ENCODE measurements at regions not wholly inside any gene's neighbourhood (a gene's known extent, or its start where the extent isn't known, plus 50 kb on each side); places are given as distances from the start of the nearest gene placed in this dataset.
"Not testable (repeated sequence)": the region's sequence is repeated elsewhere in the genome, so short reads cannot be mapped to it uniquely, and the experiment has no call there.

DNA sequence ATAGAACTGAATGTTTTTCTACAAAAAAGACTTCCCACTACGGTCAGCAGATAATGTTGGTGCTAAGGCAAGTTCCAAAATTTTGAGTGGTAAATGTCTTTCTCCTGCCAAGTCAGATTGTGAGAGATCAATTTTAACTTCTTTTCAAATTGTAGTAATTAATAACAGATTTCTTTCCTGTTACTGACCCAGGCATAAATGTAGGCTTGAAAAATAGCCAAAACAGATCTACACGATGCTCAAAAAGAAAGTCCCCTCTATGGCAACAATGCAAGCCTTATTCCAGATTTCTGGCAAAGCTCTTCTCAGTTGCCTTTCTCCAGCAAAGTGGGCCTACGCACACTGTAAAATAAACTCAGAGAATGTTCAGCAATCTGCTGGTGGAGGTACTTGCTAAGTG, 641.0 kb upstream of the NRP1 start:
- FAIRE-seq (no peak), DNase-seq (ENCODE audit: insufficient read length) (no peak)
- TF ChIP-seq POLR2A (IDR thresholded peaks at IDR 0.05; ENCODE audit: low read depth, low read length) (no peak), POLR2AphosphoS5 (IDR thresholded peaks at IDR 0.05; ENCODE audit: low read depth, low read length) (no peak), TAF1 (IDR thresholded peaks at IDR 0.05; ENCODE audit: borderline replicate concordance, low read depth, low read length) (no peak)

DNA sequence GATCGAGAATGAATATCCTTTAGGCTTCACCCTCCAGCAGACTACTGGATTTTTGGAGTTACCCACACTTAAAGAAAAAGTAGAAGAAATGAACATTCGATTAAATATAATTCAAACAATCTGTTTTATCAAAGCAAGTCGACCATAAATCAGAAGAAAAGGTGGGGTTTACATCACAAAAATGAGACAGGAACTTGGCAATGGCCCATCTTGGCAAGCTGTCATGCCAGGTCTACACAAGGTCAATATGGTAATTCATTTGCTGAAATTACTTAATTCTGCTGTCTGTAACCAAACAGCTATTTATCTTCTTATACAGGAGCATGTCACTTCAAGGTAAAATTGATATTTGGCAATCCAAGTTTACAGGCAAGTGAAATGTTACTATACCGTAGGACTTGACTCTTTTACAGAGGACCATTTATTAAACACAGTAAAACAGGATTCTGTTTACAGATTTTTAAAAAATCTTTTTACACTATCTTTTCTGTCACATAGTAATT, 640.6 kb upstream of the NRP1 start:
- FAIRE-seq (no peak), DNase-seq (ENCODE audit: insufficient read length) (no peak)
- no peak for TF ChIP-seq POLR2A (IDR thresholded peaks at IDR 0.05; ENCODE audit: low read depth, low read length)
- no peak for TF ChIP-seq POLR2AphosphoS5 (IDR thresholded peaks at IDR 0.05; ENCODE audit: low read depth, low read length)
- TF ChIP-seq TAF1 (IDR thresholded peaks at IDR 0.05; ENCODE audit: borderline replicate concordance, low read depth, low read length) = no peak

DNA sequence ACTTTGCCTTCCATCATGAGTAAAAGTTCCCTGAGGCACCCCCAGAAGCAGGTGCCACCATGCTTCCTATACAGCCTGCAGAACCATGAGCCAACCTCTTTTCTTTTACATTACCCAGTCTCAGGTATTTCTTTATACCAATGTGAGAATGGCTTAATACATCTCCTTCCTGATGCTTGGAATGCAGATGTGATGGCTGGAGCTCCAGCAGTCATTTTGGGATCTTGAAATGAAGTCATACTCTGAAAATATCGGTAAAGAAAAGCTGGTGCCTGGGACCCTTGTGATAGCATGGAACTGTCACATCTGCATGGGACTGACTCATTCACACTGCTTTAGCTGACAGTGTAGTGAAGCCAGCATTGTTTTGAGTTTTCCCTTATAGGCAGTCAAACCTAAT, 634.5 kb upstream of the NRP1 start:
- TF ChIP-seq POLR2AphosphoS5 (IDR thresholded peaks at IDR 0.05; ENCODE audit: low read depth, low read length) (no peak), POLR2A (IDR thresholded peaks at IDR 0.05; ENCODE audit: low read depth, low read length) (no peak), TAF1 (IDR thresholded peaks at IDR 0.05; ENCODE audit: borderline replicate concordance, low read depth, low read length) (no peak)
- no peak for FAIRE-seq

GRCh38 chr10:33967606-33968120, 633.2 kb upstream of the NRP1 start:
- no peak for FAIRE-seq
- DNase-seq (ENCODE audit: insufficient read length) = no peak
- TF ChIP-seq POLR2AphosphoS5 (IDR thresholded peaks at IDR 0.05; ENCODE audit: low read depth, low read length) (no peak), POLR2A (IDR thresholded peaks at IDR 0.05; ENCODE audit: low read depth, low read length) (no peak), TAF1 (IDR thresholded peaks at IDR 0.05; ENCODE audit: borderline replicate concordance, low read depth, low read length) (no peak)

More for the DNA sequence above, 634.5 kb upstream of the NRP1 start:
- no peak for DNase-seq (ENCODE audit: insufficient read length)

DNA sequence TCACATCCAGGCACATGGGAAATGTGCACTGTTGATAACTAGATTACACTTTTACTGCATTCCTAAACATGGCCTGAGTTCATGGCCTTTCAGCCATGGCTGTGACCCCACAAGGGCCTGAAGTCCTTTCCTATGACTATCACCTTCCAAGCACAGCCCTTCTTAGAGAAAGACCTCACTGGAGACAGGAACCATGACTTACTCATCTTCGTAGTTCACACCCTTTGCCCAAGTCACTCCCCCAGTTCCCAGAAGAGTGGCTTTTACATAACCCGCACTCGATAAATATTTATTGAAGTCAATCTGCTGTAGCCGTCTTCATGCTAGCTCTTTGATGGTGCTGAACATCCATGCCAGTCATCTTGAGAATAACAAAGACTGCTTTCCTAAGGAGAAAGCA, 632.5 kb upstream of the NRP1 start:
- no peak for FAIRE-seq
- no peak for DNase-seq (ENCODE audit: insufficient read length)

GRCh38 chr10:33965795-33966581, 631.5 kb upstream of the NRP1 start:
- FAIRE-seq (no peak), DNase-seq (ENCODE audit: insufficient read length) (no peak)
- no peak for TF ChIP-seq TAF1 (IDR thresholded peaks at IDR 0.05; ENCODE audit: borderline replicate concordance, low read depth, low read length)
- no peak for TF ChIP-seq POLR2AphosphoS5 (IDR thresholded peaks at IDR 0.05; ENCODE audit: low read depth, low read length)
- TF ChIP-seq POLR2A (IDR thresholded peaks at IDR 0.05; ENCODE audit: low read depth, low read length) = no peak

More for the DNA sequence above, 632.5 kb upstream of the NRP1 start:
- TF ChIP-seq POLR2AphosphoS5 (IDR thresholded peaks at IDR 0.05; ENCODE audit: low read depth, low read length) (no peak), TAF1 (IDR thresholded peaks at IDR 0.05; ENCODE audit: borderline replicate concordance, low read depth, low read length) (no peak), POLR2A (IDR thresholded peaks at IDR 0.05; ENCODE audit: low read depth, low read length) (no peak)

- DNase-seq (ENCODE audit: insufficient read length) = no peak
- TF ChIP-seq POLR2A (IDR thresholded peaks at IDR 0.05; ENCODE audit: low read depth, low read length) = no peak
- no peak for TF ChIP-seq POLR2AphosphoS5 (IDR thresholded peaks at IDR 0.05; ENCODE audit: low read depth, low read length)
- no peak for TF ChIP-seq TAF1 (IDR thresholded peaks at IDR 0.05; ENCODE audit: borderline replicate concordance, low read depth, low read length)
- no peak for FAIRE-seq
Observed at GRCh38 chr10:33963729-33964128, 629.3 kb upstream of the NRP1 start.

DNA sequence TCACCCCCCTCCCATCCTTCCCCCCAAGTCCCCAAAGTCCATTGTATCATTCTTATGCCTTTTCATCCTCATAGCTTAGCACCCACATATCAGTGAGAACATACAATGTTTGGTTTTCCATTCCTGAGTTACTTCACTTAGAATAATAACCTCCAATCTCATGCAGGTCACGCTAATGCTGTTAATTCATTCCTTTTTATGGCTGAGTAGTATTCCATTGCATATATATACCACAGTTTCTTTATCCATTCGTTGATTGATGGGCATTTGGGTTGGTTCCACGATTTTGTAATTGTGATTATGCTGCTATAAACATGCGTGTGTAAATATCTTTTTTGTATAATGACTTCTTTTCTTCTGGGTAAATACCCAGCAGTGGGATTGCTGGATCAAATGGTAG, 621.9 kb upstream of the NRP1 start:
- FAIRE-seq; DNase-seq (ENCODE audit: insufficient read length): not testable (repeated sequence)

- no peak for FAIRE-seq
- DNase-seq (ENCODE audit: insufficient read length) = no peak
- TF ChIP-seq TAF1 (IDR thresholded peaks at IDR 0.05; ENCODE audit: borderline replicate concordance, low read depth, low read length) (no peak), POLR2A (IDR thresholded peaks at IDR 0.05; ENCODE audit: low read depth, low read length) (no peak), POLR2AphosphoS5 (IDR thresholded peaks at IDR 0.05; ENCODE audit: low read depth, low read length) (no peak)
Observed at GRCh38 chr10:33955676-33956075, 621.2 kb upstream of the NRP1 start.

- DNase-seq (ENCODE audit: insufficient read length) (no peak), FAIRE-seq (no peak)
- no peak for TF ChIP-seq POLR2A (IDR thresholded peaks at IDR 0.05; ENCODE audit: low read depth, low read length)
- no peak for TF ChIP-seq TAF1 (IDR thresholded peaks at IDR 0.05; ENCODE audit: borderline replicate concordance, low read depth, low read length)
- TF ChIP-seq POLR2AphosphoS5 (IDR thresholded peaks at IDR 0.05; ENCODE audit: low read depth, low read length) = no peak
Observed at GRCh38 chr10:33952692-33953360, 618.4 kb upstream of the NRP1 start.

- TF ChIP-seq POLR2AphosphoS5 (IDR thresholded peaks at IDR 0.05; ENCODE audit: low read depth, low read length) (no peak), POLR2A (IDR thresholded peaks at IDR 0.05; ENCODE audit: low read depth, low read length) (no peak), TAF1 (IDR thresholded peaks at IDR 0.05; ENCODE audit: borderline replicate concordance, low read depth, low read length) (no peak)
- FAIRE-seq = no peak
- DNase-seq (ENCODE audit: insufficient read length) = no peak
Observed at GRCh38 chr10:33950206-33950605, 615.7 kb upstream of the NRP1 start.

DNA sequence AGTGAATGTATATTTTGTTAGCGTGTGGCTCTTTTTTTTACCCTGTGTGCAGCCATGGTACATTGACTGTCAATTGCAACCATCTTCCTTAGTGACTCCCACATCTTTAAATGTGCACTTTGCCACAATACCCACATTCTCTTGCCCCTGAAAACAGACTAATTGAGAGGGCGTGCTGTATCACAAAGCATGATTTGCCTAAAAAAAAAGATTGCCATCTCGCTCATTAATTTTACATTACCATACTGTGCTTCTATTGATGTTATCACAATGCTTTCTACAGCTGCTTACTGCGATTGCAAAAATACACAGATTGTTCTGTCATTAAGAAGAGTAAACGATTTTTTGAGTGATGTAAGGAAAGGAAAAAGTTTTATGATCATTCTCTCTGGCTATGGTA, 613.1 kb upstream of the NRP1 start:
- DNase-seq (ENCODE audit: insufficient read length) (no peak), FAIRE-seq (no peak)
- TF ChIP-seq POLR2A (IDR thresholded peaks at IDR 0.05; ENCODE audit: low read depth, low read length) = no peak
- TF ChIP-seq POLR2AphosphoS5 (IDR thresholded peaks at IDR 0.05; ENCODE audit: low read depth, low read length) = no peak
- TF ChIP-seq TAF1 (IDR thresholded peaks at IDR 0.05; ENCODE audit: borderline replicate concordance, low read depth, low read length) = no peak
